ENCODE measurements at regions not wholly inside any gene's neighbourhood (a gene's known extent, or its start where the extent isn't known, plus 50 kb on each side); places are given as distances from the start of the nearest gene placed in this dataset.

GRCh38 chr5:35367526-35367925 is 137.2 kb upstream of the PRLR start:
- no peak for DNase-seq (ENCODE audit: low read depth in 4 of 4, low spot score in 3 of 4)

GRCh38 chr5:35365758-35366157 is 135.5 kb upstream of the PRLR start:
- DNase-seq (ENCODE audit: low read depth in 4 of 4, low spot score in 3 of 4), result peak in 3 of 4 donors; percentile 7 to 22 (median 22)

- DNase-seq (ENCODE audit: low read depth in 4 of 4, low spot score in 3 of 4), result no peak
Measured at GRCh38 chr5:35364350-35364749, 134.1 kb upstream of the PRLR start.

GRCh38 chr5:35363387-35363965 is 133.2 kb upstream of the PRLR start:
- no peak for DNase-seq (ENCODE audit: low read depth in 4 of 4, low spot score in 3 of 4)

GRCh38 chr5:35362772-35363171 is 132.5 kb upstream of the PRLR start:
- DNase-seq (ENCODE audit: low read depth in 4 of 4, low spot score in 3 of 4), result no peak

GRCh38 chr5:35360671-35361070 is 130.4 kb upstream of the PRLR start:
- DNase-seq (ENCODE audit: low read depth in 4 of 4, low spot score in 3 of 4), result no peak

GRCh38 chr5:35359859-35360258 is 129.6 kb upstream of the PRLR start:
- no peak for DNase-seq (ENCODE audit: low read depth in 4 of 4, low spot score in 3 of 4)

- no peak for DNase-seq (ENCODE audit: low read depth in 4 of 4, low spot score in 3 of 4)
Measured at GRCh38 chr5:35357973-35358372, 127.7 kb upstream of the PRLR start.

- no peak for DNase-seq (ENCODE audit: low read depth in 4 of 4, low spot score in 3 of 4)
Measured at GRCh38 chr5:35356725-35357124, 126.4 kb upstream of the PRLR start.

GRCh38 chr5:35354751-35355150 is 124.5 kb upstream of the PRLR start:
- no peak for DNase-seq (ENCODE audit: low read depth in 4 of 4, low spot score in 3 of 4)

- DNase-seq (ENCODE audit: low read depth in 4 of 4, low spot score in 3 of 4), result no peak
Measured at GRCh38 chr5:35345222-35345621, 114.9 kb upstream of the PRLR start.

- no peak for DNase-seq (ENCODE audit: low read depth in 4 of 4, low spot score in 3 of 4)
Measured at GRCh38 chr5:35342664-35343063, 112.4 kb upstream of the PRLR start.

GRCh38 chr5:35341189-35341588 is 110.9 kb upstream of the PRLR start:
- no peak for DNase-seq (ENCODE audit: low read depth in 4 of 4, low spot score in 3 of 4)

- no peak for DNase-seq (ENCODE audit: low read depth in 4 of 4, low spot score in 3 of 4)
Measured at GRCh38 chr5:35339616-35340100, 109.4 kb upstream of the PRLR start.

GRCh38 chr5:35339006-35339405 is 108.7 kb upstream of the PRLR start:
- no peak for DNase-seq (ENCODE audit: low read depth in 4 of 4, low spot score in 3 of 4)

- no peak for DNase-seq (ENCODE audit: low read depth in 4 of 4, low spot score in 3 of 4)
Measured at GRCh38 chr5:35338157-35338453, 107.8 kb upstream of the PRLR start.

GRCh38 chr5:35337340-35338156 is 107.3 kb upstream of the PRLR start:
- no peak for DNase-seq (ENCODE audit: low read depth in 4 of 4, low spot score in 3 of 4)

- DNase-seq (ENCODE audit: low read depth in 4 of 4, low spot score in 3 of 4), result no peak
Measured at GRCh38 chr5:35336230-35336629, 105.9 kb upstream of the PRLR start.

- no peak for DNase-seq (ENCODE audit: low read depth in 4 of 4, low spot score in 3 of 4)
Measured at GRCh38 chr5:35335752-35336151, 105.5 kb upstream of the PRLR start.

- no peak for DNase-seq (ENCODE audit: low read depth in 4 of 4, low spot score in 3 of 4)
Measured at GRCh38 chr5:35333366-35333765, 103.1 kb upstream of the PRLR start.

GRCh38 chr5:35331956-35332950 is 102.0 kb upstream of the PRLR start:
- no peak for DNase-seq (ENCODE audit: low read depth in 4 of 4, low spot score in 3 of 4)
